UCSD-AML1 (cell line): ENCODE measurements at regions not wholly inside any gene's neighbourhood (a gene's known extent, or its start where the extent isn't known, plus 50 kb on each side); places are given as distances from the start of the nearest gene placed in this dataset.
"Not testable (repeated sequence)": the region's sequence is repeated elsewhere in the genome, so short reads cannot be mapped to it uniquely, and the experiment has no call there.

Experiments
- DNase-seq: peaks from one replicate; lab custom pipeline; 2025; ENCODE audit not compliant: unreplicated experiment; lab: John Stamatoyannopoulos, UW

GRCh38 chr2:59171019-59171418 is 929.9 kb upstream of the FANCL start:
- no peak for DNase-seq

- DNase-seq, result no peak
Measured at GRCh38 chr2:59168766-59169165, 927.6 kb upstream of the FANCL start.

GRCh38 chr2:59167514-59167913 is 926.4 kb upstream of the FANCL start:
- no peak for DNase-seq

GRCh38 chr2:59157908-59158307 is 916.8 kb upstream of the FANCL start:
- DNase-seq, result not testable (repeated sequence)

GRCh38 chr2:59151805-59152204 is 910.7 kb upstream of the FANCL start:
- no peak for DNase-seq

GRCh38 chr2:59150217-59150849 is 909.2 kb upstream of the FANCL start:
- no peak for DNase-seq

GRCh38 chr2:59149271-59149670 is 908.1 kb upstream of the FANCL start:
- DNase-seq, result no peak

- no peak for DNase-seq
Measured at GRCh38 chr2:59112258-59112657, 871.1 kb upstream of the FANCL start.

GRCh38 chr2:59096973-59097372 is 855.8 kb upstream of the FANCL start:
- DNase-seq, result no peak

- DNase-seq, result no peak
Measured at GRCh38 chr2:59093571-59093970, 852.4 kb upstream of the FANCL start.

- no peak for DNase-seq
Measured at GRCh38 chr2:59084326-59084725, 843.2 kb upstream of the FANCL start.

GRCh38 chr2:59083075-59083828 is 842.1 kb upstream of the FANCL start:
- no peak for DNase-seq

GRCh38 chr2:59082657-59083056 is 841.5 kb upstream of the FANCL start:
- DNase-seq, result no peak

GRCh38 chr2:59080451-59081181 is 839.5 kb upstream of the FANCL start:
- DNase-seq, result no peak

GRCh38 chr2:59077981-59078531 is 836.9 kb upstream of the FANCL start:
- no peak for DNase-seq

- no peak for DNase-seq
Measured at GRCh38 chr2:59077026-59077725, 836.1 kb upstream of the FANCL start.

GRCh38 chr2:59076079-59076619 is 835.0 kb upstream of the FANCL start:
- DNase-seq, result no peak

- DNase-seq, result no peak
Measured at GRCh38 chr2:59074071-59074470, 832.9 kb upstream of the FANCL start.

- no peak for DNase-seq
Measured at GRCh38 chr2:59073286-59073685, 832.2 kb upstream of the FANCL start.

GRCh38 chr2:59068255-59068654 is 827.1 kb upstream of the FANCL start:
- no peak for DNase-seq
